ENCODE measurements at regions not wholly inside any gene's neighbourhood (a gene's known extent, or its start where the extent isn't known, plus 50 kb on each side); places are given as distances from the start of the nearest gene placed in this dataset.

- Histone ChIP-seq H3K27ac (ENCODE audit: low read length) (no peak overlapping the region), H3K4me1 (ENCODE audit: control insufficient read depth, insufficient read depth, low read length) (no peaks in the 10 kb centered on the region), H3K4me3 (ENCODE audit: low read length) (no peak overlapping the region), H3K27me3 (ENCODE audit: control insufficient read depth, insufficient read depth) (no peaks in the 10 kb centered on the region), H3K9me3 (ENCODE audit: control insufficient read depth, low read length) (no peaks in the 10 kb centered on the region)
- DNase-seq (no peak), ATAC-seq (no peak)
- intact Hi-C loops (cut with DNase I) = no loop called here
These were observed 161.4 kb upstream of the TFPI start for GRCh38 chr2:187715590-187715989.

DNA sequence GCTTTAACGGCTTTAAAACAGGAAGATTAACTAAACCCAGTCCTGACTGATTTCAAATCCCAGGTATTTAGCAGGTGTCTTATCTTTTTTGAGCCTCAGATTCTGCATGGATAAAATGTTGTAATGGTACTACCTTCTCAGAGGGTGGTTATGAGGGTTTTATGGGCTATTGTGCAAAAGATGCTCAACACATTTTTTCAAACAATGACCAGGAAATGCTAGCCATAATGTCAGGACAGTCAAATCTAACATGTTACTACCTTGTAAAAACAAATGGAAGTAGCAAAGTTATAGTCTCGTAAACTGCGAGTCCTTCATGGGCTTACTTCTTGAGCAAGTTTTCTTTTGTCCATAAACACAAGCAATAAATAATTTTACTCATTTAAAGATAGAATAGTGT is 162.1 kb upstream of the TFPI start:
- whole genome bisulfite sequencing = 95% methylated on average over 3 of the region's 3 CpGs
- Histone ChIP-seq H3K4me1 (ENCODE audit: control insufficient read depth, insufficient read depth, low read length) (no peaks in the 10 kb centered on the region), H3K4me3 (ENCODE audit: low read length) (no peak overlapping the region), H3K27ac (ENCODE audit: low read length) (no peak overlapping the region), H3K27me3 (ENCODE audit: control insufficient read depth, insufficient read depth) (no peaks in the 10 kb centered on the region), H3K9me3 (ENCODE audit: control insufficient read depth, low read length) (no peaks in the 10 kb centered on the region)
- intact Hi-C loops (cut with DNase I) = no loop called here
- DNase-seq (no peak), ATAC-seq (no peak)

- no peak for DNase-seq
- Histone ChIP-seq H3K9me3 (ENCODE audit: control insufficient read depth, low read length) (no peaks in the 10 kb centered on the region), H3K4me1 (ENCODE audit: control insufficient read depth, insufficient read depth, low read length) (no peaks in the 10 kb centered on the region), H3K27me3 (ENCODE audit: control insufficient read depth, insufficient read depth) (no peaks in the 10 kb centered on the region), H3K4me3 (ENCODE audit: low read length) (no peak overlapping the region), H3K27ac (ENCODE audit: low read length) (no peak overlapping the region)
- ATAC-seq = no peak
- intact Hi-C loops (cut with DNase I) = no loop called here
- 53% methylated on average over 1 of the region's 1 CpG for WGBS
These were observed 163.9 kb upstream of the TFPI start for GRCh38 chr2:187718092-187718491.

DNA sequence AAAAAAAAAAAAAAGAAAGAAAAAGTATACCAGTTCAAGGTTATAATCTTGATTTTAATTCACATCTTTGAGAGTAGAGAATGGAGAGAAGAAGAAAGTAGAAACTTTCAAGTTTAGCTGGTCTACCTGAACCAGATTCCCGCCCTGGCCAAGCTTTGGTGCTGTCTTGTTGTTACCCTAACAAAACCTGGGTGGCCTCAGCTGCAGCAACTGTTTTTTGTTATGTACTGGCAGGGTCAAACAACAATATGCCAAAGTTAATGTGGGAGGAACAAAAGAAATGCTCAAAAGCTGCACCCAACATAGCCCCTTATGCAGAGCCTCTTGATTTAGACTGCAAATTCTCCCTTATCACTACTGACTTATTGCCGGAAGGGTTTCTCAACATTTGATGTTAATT is 165.3 kb upstream of the TFPI start:
- Histone ChIP-seq H3K27me3 (ENCODE audit: control insufficient read depth, insufficient read depth) (no peaks in the 10 kb centered on the region), H3K27ac (ENCODE audit: low read length) (no peak overlapping the region), H3K9me3 (ENCODE audit: control insufficient read depth, low read length) (no peaks in the 10 kb centered on the region), H3K4me1 (ENCODE audit: control insufficient read depth, insufficient read depth, low read length) (no peaks in the 10 kb centered on the region), H3K4me3 (ENCODE audit: low read length) (no peak overlapping the region)
- ATAC-seq (no peak), DNase-seq (no peak)
- WGBS = 79% methylated on average over 2 of the region's 2 CpGs
- intact Hi-C loops (cut with DNase I) = no loop called here

DNA sequence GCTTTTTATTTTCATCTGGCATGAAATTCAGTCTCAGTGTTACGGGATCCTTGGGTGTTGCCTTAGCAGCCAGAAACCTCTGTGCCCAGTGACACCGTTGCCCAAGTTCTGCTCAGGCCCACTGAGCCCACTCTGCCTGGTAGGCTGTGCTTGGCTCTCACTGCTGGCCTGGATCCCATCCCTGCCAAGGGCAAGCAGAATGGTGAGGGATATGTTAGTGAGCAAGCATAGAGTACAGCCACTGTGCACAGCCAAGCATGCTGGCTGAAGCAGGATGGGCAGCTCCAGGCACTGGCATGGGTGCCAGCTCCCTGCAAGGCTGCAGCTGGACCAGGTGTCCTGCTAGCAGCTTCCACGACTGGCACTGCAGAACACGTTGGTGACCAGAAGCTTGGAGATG is 194.7 kb upstream of the TFPI start:
- Histone ChIP-seq H3K27me3 (ENCODE audit: control insufficient read depth, insufficient read depth) (no peaks in the 10 kb centered on the region), H3K9me3 (ENCODE audit: control insufficient read depth, low read length) (no peaks in the 10 kb centered on the region), H3K4me1 (ENCODE audit: control insufficient read depth, insufficient read depth, low read length) (no peaks in the 10 kb centered on the region), H3K27ac (ENCODE audit: low read length) (no peak overlapping the region), H3K4me3 (ENCODE audit: low read length) (no peak overlapping the region)
- DNase-seq = peak in 1 of 3 donors; percentile 30
- intact Hi-C loops (cut with DNase I) = no loop called here
- ATAC-seq = no peak
- 78% methylated on average over 4 of the region's 4 CpGs for WGBS

DNA sequence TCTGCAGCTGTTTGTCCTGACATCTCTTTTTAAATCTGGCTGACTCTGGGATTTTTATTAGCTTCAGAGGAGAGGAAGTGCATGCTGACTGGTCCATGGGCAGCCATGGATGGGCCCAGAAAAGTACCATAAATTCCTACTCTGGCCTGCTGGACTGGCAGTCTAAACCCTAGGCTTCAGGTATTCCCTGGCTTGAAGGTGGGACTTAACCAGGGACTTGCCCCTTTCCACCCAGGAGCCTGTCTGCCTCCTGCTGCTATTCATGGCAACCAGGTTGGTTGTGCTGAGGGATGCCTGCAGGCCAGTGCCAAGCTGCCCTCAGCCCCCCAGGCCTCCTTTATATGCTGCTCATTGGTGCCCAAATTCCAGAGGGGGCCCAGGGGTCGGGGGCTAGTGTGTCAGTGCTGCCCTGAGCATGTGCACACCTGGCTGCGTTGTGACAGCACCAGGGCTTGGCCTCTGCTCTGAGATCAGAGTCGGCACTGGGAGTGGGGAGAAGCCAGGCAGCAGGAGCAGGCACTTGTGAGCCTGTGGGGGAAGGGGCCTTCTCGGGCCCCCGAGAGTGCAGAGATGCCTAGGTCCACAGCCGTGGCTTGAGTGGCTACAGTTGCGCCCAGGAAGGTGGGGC is 195.7 kb upstream of the TFPI start:
- H3K9me3 ChIP-seq (ENCODE audit: control insufficient read depth, low read length) = no peaks in the 10 kb centered on the region
- H3K27me3 ChIP-seq (ENCODE audit: control insufficient read depth, insufficient read depth) = no peaks in the 10 kb centered on the region
- ATAC-seq = no peak
- intact Hi-C loops (cut with DNase I) = no loop called here
- 86% methylated on average over 7 of the region's 7 CpGs for WGBS
- H3K27ac ChIP-seq (ENCODE audit: low read length) = no peak overlapping the region
- no peak overlapping the region for H3K4me3 ChIP-seq (ENCODE audit: low read length)
- H3K4me1 ChIP-seq (ENCODE audit: control insufficient read depth, insufficient read depth, low read length) = no peaks in the 10 kb centered on the region
- DNase-seq = peak in 1 of 3 donors; percentile 35

GRCh38 chr2:187768995-187769394 is 214.8 kb upstream of the TFPI start:
- WGBS = 89% methylated on average over 4 of the region's 4 CpGs
- Histone ChIP-seq H3K4me3 (ENCODE audit: low read length) (no peak overlapping the region), H3K9me3 (ENCODE audit: control insufficient read depth, low read length) (no peaks in the 10 kb centered on the region), H3K27me3 (ENCODE audit: control insufficient read depth, insufficient read depth) (no peaks in the 10 kb centered on the region), H3K4me1 (ENCODE audit: control insufficient read depth, insufficient read depth, low read length) (no peaks in the 10 kb centered on the region), H3K27ac (ENCODE audit: low read length) (no peak overlapping the region)
- ATAC-seq (no peak), DNase-seq (no peak)
- intact Hi-C loops (cut with DNase I) = no loop called here

GRCh38 chr2:187769437-187769836 is 215.2 kb upstream of the TFPI start:
- H3K27ac ChIP-seq (ENCODE audit: low read length) = no peak overlapping the region
- intact Hi-C loops (cut with DNase I) = no loop called here
- H3K4me1 ChIP-seq (ENCODE audit: control insufficient read depth, insufficient read depth, low read length) = no peaks in the 10 kb centered on the region
- H3K4me3 ChIP-seq (ENCODE audit: low read length) = no peak overlapping the region
- ATAC-seq (no peak), DNase-seq (no peak)
- H3K9me3 ChIP-seq (ENCODE audit: control insufficient read depth, low read length) = no peaks in the 10 kb centered on the region
- no peaks in the 10 kb centered on the region for H3K27me3 ChIP-seq (ENCODE audit: control insufficient read depth, insufficient read depth)
- WGBS = 92% methylated on average over 3 of the region's 3 CpGs

DNA sequence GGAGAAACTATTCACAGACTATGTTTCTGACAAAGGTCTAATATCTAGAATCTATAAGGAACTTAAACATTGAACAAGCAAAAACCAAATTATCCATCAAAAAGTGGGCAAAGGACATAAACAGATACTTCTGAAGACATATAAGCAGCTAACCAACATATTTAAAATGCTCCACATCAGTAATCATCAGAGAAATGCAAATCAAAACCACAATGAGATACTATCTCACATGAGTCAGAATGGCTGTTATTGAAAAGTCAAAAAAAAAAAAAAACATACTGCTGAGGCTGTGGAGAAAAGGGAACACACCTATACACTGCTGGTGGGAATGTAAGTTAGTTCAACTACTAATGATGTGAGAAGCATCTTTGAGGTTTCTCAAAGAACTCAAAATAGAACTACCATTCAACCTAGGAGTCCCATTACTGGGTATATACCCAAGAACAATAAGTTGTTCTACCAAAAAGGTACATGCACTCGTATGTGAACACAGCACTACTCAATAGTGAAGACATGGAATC is 220.4 kb upstream of the TFPI start:
- intact Hi-C loops (cut with DNase I) = no loop called here
- no peaks in the 10 kb centered on the region for H3K4me1 ChIP-seq (ENCODE audit: control insufficient read depth, insufficient read depth, low read length)
- no peak overlapping the region for H3K4me3 ChIP-seq (ENCODE audit: low read length)
- ATAC-seq (no peak), DNase-seq (no peak)
- no peaks in the 10 kb centered on the region for H3K27me3 ChIP-seq (ENCODE audit: control insufficient read depth, insufficient read depth)
- 90% methylated on average over 1 of the region's 1 CpG for WGBS
- H3K27ac ChIP-seq (ENCODE audit: low read length) = no peak overlapping the region
- no peaks in the 10 kb centered on the region for H3K9me3 ChIP-seq (ENCODE audit: control insufficient read depth, low read length)

DNA sequence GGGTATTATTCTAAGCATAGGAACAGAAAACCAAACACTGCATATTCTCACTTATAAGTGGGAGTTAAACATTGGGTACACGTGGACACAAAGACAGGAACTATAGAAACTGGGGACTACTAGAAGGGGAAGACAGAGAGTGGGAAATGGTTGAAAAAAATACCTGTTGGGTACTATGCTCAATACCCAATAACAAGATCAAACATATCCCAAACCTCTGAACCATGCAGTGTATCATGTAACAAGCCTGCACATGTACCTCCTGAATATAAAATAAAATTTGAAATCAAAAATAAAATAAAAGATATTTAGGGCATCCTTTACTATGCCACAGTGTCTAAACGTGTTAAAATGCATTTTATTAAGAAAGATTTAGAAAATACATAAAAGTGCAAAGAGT is 221.0 kb upstream of the TFPI start:
- DNase-seq (no peak), ATAC-seq (no peak)
- Histone ChIP-seq H3K27ac (ENCODE audit: low read length) (no peak overlapping the region), H3K4me3 (ENCODE audit: low read length) (no peak overlapping the region), H3K9me3 (ENCODE audit: control insufficient read depth, low read length) (no peaks in the 10 kb centered on the region), H3K27me3 (ENCODE audit: control insufficient read depth, insufficient read depth) (no peaks in the 10 kb centered on the region), H3K4me1 (ENCODE audit: control insufficient read depth, insufficient read depth, low read length) (no peaks in the 10 kb centered on the region)
- intact Hi-C loops (cut with DNase I) = no loop called here
- WGBS = 64% methylated on average over 2 of the region's 2 CpGs

DNA sequence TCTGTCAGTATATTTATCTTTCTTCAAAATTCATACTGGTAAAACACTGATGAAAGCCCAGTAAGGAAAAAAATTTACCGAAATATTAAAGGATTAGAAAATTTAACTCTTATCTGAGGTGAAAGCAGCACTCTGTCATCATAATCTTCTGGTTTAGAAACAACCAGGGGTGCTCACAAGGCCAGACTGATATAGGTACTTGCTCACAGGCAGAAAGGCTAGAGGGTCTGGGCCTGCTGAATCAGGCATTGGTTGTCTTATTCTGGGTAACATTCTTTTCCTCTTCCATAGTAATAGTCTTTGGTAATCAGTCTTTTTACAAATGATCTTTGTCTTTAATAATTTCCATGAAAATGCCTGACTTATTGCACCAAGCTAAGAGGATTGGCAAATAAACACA is 221.4 kb upstream of the TFPI start:
- intact Hi-C loops (cut with DNase I) = no loop called here
- Histone ChIP-seq H3K9me3 (ENCODE audit: control insufficient read depth, low read length) (no peaks in the 10 kb centered on the region), H3K27ac (ENCODE audit: low read length) (no peak overlapping the region), H3K4me3 (ENCODE audit: low read length) (no peak overlapping the region), H3K27me3 (ENCODE audit: control insufficient read depth, insufficient read depth) (no peaks in the 10 kb centered on the region), H3K4me1 (ENCODE audit: control insufficient read depth, insufficient read depth, low read length) (no peaks in the 10 kb centered on the region)
- DNase-seq (no peak), ATAC-seq (no peak)
- 62% methylated on average over 1 of the region's 1 CpG for WGBS

GRCh38 chr2:187782301-187782700 is 228.1 kb upstream of the TFPI start:
- no peak for ATAC-seq
- Histone ChIP-seq H3K9me3 (ENCODE audit: control insufficient read depth, low read length) (no peaks in the 10 kb centered on the region), H3K27me3 (ENCODE audit: control insufficient read depth, insufficient read depth) (no peaks in the 10 kb centered on the region), H3K4me3 (ENCODE audit: low read length) (no peak overlapping the region), H3K27ac (ENCODE audit: low read length) (no peak overlapping the region), H3K4me1 (ENCODE audit: control insufficient read depth, insufficient read depth, low read length) (no peaks in the 10 kb centered on the region)
- intact Hi-C loops (cut with DNase I) = no loop called here
- no peak for DNase-seq

Data from right cardiac atrium (tissue), 5 donors.